ENCODE measurements at regions not wholly inside any gene's neighbourhood (a gene's known extent, or its start where the extent isn't known, plus 50 kb on each side); places are given as distances from the start of the nearest gene placed in this dataset.

DNA sequence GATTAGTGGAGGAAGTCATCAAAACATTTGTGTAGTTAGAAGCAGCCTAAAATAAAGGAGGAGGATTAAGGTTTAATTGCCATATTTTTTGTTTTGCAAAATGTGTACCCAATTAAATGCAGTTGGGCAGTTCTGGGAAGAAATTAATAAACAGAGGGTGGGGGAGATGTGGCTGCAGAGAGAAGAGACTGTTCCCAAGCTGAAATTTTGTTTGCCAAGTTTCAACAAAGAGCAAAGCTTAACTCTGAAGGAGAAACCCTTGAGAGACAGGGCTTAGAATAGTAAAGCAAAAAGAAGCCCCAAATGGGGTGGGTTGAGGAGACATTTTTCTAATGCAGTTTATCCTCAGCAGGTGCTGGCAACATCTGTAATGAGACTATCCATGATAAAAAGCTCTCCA, 298.0 kb upstream of the NRP1 start:
- intact Hi-C loops (cut with DNase I): no loop called here
- H3K27me3 ChIP-seq: no peaks in the 10 kb centered on the region
- H3K36me3 ChIP-seq: no peaks in the 10 kb centered on the region
- H3K4me3 ChIP-seq: no peak overlapping the region
- H3K27ac ChIP-seq: no peak overlapping the region
- TF ChIP-seq, protein P1, sequence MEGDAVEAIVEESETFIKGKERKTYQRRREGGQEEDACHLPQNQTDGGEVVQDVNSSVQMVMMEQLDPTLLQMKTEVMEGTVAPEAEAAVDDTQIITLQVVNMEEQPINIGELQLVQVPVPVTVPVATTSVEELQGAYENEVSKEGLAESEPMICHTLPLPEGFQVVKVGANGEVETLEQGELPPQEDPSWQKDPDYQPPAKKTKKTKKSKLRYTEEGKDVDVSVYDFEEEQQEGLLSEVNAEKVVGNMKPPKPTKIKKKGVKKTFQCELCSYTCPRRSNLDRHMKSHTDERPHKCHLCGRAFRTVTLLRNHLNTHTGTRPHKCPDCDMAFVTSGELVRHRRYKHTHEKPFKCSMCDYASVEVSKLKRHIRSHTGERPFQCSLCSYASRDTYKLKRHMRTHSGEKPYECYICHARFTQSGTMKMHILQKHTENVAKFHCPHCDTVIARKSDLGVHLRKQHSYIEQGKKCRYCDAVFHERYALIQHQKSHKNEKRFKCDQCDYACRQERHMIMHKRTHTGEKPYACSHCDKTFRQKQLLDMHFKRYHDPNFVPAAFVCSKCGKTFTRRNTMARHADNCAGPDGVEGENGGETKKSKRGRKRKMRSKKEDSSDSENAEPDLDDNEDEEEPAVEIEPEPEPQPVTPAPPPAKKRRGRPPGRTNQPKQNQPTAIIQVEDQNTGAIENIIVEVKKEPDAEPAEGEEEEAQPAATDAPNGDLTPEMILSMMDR (IDR thresholded peaks at IDR 0.05): no peak
- no peak for DNase-seq (ENCODE audit: low spot score in 2 of 2)
- H3K4me1 ChIP-seq: no peaks in the 10 kb centered on the region
- no peaks in the 10 kb centered on the region for H3K9me3 ChIP-seq

DNA sequence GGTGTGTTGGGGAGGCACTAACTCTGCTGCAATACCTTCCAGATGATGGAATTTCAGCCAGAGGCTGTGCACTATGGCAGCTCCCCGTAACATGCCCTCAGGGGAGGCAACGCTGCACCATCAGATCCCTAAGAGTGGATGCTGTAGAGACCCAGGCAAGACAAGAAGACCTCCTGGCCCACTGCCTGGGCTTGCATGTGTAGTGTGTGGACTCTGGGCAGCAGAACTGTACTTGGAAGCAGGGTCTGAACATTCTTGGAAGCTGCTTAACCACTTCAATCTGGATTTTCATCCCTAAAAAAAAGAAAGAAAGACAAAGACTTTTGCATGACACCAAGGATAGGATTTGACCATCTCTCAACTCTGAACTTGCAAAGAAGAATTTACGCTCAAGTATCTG, 297.5 kb upstream of the NRP1 start:
- Histone ChIP-seq H3K4me3 (no peak overlapping the region), H3K27me3 (no peaks in the 10 kb centered on the region), H3K27ac (no peak overlapping the region), H3K9me3 (no peaks in the 10 kb centered on the region), H3K36me3 (no peaks in the 10 kb centered on the region), H3K4me1 (no peaks in the 10 kb centered on the region)
- intact Hi-C loops (cut with DNase I): no loop called here
- DNase-seq (ENCODE audit: low spot score in 2 of 2): no peak
- TF ChIP-seq, protein P1 (IDR thresholded peaks at IDR 0.05): no peak

GRCh38 chr10:33630761-33631160, 296.3 kb upstream of the NRP1 start:
- no peak for DNase-seq (ENCODE audit: low spot score in 2 of 2)
- Histone ChIP-seq H3K27ac (no peak overlapping the region), H3K9me3 (no peaks in the 10 kb centered on the region), H3K4me1 (no peaks in the 10 kb centered on the region), H3K4me3 (no peak overlapping the region), H3K36me3 (no peaks in the 10 kb centered on the region), H3K27me3 (no peaks in the 10 kb centered on the region)
- TF ChIP-seq, protein P1 (IDR thresholded peaks at IDR 0.05): no peak
- intact Hi-C loops (cut with DNase I): no loop called here

DNA sequence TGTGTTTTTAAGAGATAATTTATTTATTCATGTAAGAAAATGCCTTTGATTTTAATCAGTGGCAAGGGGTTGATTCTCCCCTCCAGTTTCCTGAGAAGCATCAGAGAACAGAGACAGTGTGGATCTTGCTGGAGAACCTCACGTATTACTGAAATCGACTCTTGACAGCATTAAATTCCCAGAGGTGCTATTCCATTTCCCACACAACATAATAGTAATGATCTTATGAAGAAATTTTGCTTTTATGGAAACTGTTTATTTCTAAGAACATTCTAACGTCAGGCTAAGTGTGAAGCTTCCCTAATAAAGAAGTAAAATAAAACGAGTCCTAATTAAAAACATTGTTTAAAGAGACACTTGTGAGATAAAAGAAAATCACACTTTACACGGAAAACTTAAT, 293.1 kb upstream of the NRP1 start:
- Histone ChIP-seq H3K27me3 (no peaks in the 10 kb centered on the region), H3K36me3 (no peaks in the 10 kb centered on the region), H3K27ac (no peak overlapping the region), H3K4me3 (no peak overlapping the region), H3K9me3 (no peaks in the 10 kb centered on the region), H3K4me1 (no peaks in the 10 kb centered on the region)
- TF ChIP-seq, protein P1 (IDR thresholded peaks at IDR 0.05): no peak
- no peak for DNase-seq (ENCODE audit: low spot score in 2 of 2)
- intact Hi-C loops (cut with DNase I): no loop called here

DNA sequence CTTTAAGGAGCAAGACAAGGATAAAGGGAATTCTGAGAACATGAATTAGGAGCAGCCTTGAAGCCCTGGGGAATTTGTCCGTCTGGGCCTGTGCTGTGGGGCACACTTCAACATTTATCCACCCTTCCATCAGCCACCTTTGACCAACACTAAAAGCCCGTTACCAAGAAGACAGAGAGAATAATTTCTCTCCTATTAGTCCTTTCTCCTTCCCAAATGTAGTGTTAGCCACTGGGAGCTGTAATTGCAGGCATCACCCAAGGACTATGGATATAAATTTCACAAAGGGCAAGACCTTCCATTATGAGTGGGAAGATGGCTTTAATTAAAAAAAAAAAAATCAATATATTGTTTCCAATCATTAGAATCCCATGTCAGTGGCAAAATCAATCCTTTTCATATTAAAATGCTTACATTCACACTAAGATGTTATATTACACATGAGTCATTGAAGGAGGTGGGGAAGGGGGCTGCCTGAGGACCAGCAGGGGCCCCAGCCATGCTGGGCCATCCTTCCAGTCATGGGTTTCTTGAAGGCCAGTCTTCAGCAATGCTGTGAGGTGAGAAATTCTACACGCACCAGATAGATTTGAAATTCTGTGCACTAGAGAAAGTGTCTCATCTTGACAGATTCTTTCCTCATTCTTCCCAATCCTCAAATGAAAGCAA, 292.5 kb upstream of the NRP1 start:
- Histone ChIP-seq H3K27me3 (no peaks in the 10 kb centered on the region), H3K4me1 (no peaks in the 10 kb centered on the region), H3K9me3 (no peaks in the 10 kb centered on the region), H3K4me3 (no peak overlapping the region), H3K27ac (no peak overlapping the region), H3K36me3 (no peaks in the 10 kb centered on the region)
- TF ChIP-seq, protein P1 (IDR thresholded peaks at IDR 0.05): no peak
- no peak for DNase-seq (ENCODE audit: low spot score in 2 of 2)
- intact Hi-C loops (cut with DNase I): no loop called here

- no peaks in the 10 kb centered on the region for H3K4me1 ChIP-seq
- H3K27me3 ChIP-seq: no peaks in the 10 kb centered on the region
- H3K9me3 ChIP-seq: no peaks in the 10 kb centered on the region
- H3K27ac ChIP-seq: no peak overlapping the region
- TF ChIP-seq, protein P1 (IDR thresholded peaks at IDR 0.05): no peak
- intact Hi-C loops (cut with DNase I): no loop called here
- DNase-seq (ENCODE audit: low spot score in 2 of 2): no peak
- H3K4me3 ChIP-seq: no peak overlapping the region
- no peaks in the 10 kb centered on the region for H3K36me3 ChIP-seq
Observed at GRCh38 chr10:33623669-33624068, 289.2 kb upstream of the NRP1 start.

Data from ascending aorta (tissue), 2 donors.